Adrenal gland (tissue), 9 donors: ENCODE measurements at regions not wholly inside any gene's neighbourhood (a gene's known extent, or its start where the extent isn't known, plus 50 kb on each side); places are given as distances from the start of the nearest gene placed in this dataset.

Experiments used
- DNase-seq, 7 donors: peaks; one replicate each; pipeline ENCODE4 v3.0.0-alpha.2; 2019 to 2020
- H3K27ac ChIP-seq, 5 donors: fragments of 200-600 bp; sonication (generic) in 4 of 5; 1 replicate in 3 of 5; 2 replicates in 2 of 5; pipeline versions ENCODE4 v1.5.1 to v1.8.0; 2016 to 2020; ENCODE audit warnings: mild to moderate bottlenecking in 1 of 5
- H3K27me3 ChIP-seq: fragments of 200-600 bp; 2 replicates; pipeline ENCODE4 v1.8.0; 2021
- H3K36me3 ChIP-seq, 2 donors: fragments of 200-600 bp; replicated peaks in 1 of 2; 1 replicate in 1 of 2; 2 replicates in 1 of 2; pipeline versions ENCODE4 v1.5.1 to v1.8.0; 2018 to 2022
- H3K4me1 ChIP-seq, 2 donors: fragments of 200-600 bp; replicated peaks in 1 of 2; 1 replicate in 1 of 2; 2 replicates in 1 of 2; pipeline versions ENCODE4 v1.5.1 to v1.8.0; 2018 to 2021
- H3K4me3 ChIP-seq, 4 donors: fragments of 200-600 bp; sonication (generic) in 3 of 4; one replicate each; pipeline ENCODE4 v1.5.1; 2016 to 2018
- H3K9me3 ChIP-seq, 3 donors: fragments of 200-600 bp; sonication (generic) in 1 of 3; replicated peaks in 1 of 3; 1 replicate in 2 of 3; 2 replicates in 1 of 3; pipeline versions ENCODE4 v1.5.1 to v1.8.0; 2016 to 2021
- CTCF ChIP-seq, 6 experiments: fragments of 450-650 bp in 4 of 6; fragments of 200-600 bp in 2 of 6; sonication (generic) in 1 of 6; IDR thresholded peaks; 1 replicate in 5 of 6; 2 replicates in 1 of 6; pipeline versions ENCODE4 v1.5.1 to v1.8.0; 2016 to 2021; ENCODE audit warnings: antibody characterized with exemption in 6 of 6, mild to moderate bottlenecking in 2 of 6, moderate library complexity in 1 of 6
- POLR2A ChIP-seq, 2 donors: fragments of 450-650 bp; IDR thresholded peaks; one replicate each; pipeline ENCODE4 v1.6.1; 2017; ENCODE audit warnings: antibody characterized with exemption in 2 of 2, mild to moderate bottlenecking in 2 of 2, moderate library complexity in 1 of 2
- WGBS, 4 donors: extraction: QIAGEN DNeasy Blood & Tissue Kit in 2 of 4; methylation state at CpG; one replicate each; pipeline versions ENCODE4 v1.1.5 to v1.1.7; 2013 to 2017; 5-methylcytosine and 5-hydroxymethylcytosine counted together
- intact Hi-C, 2 donors: fragments of 100-400 bp; cut with DNase I; formaldehyde crosslinking; loops; one replicate each; pipeline versions ENCODE4 v1.14.1 to v1.15.0; 2022 to 2023
- donor health status: healthy with polysubstance abuse.
- donor health status: Bipolar disorder and iron deficiency.
- donor health status: DM: yes; HTN: yes; CAD: no.
- donor health status: DM: no; HTN: no; CAD: no.
- donor health status: DM: no; HTN: no; CAD: no.

- WGBS, 4 donors = 66 to 72% (median 68%) methylated on average over 8 to 9 of the region's 9 CpGs
- Histone ChIP-seq H3K36me3 (no peaks in the 10 kb centered on the region), H3K4me3 (no peak overlapping the region), H3K27me3 (no peaks in the 10 kb centered on the region), H3K27ac (no peak overlapping the region), H3K4me1 (no peaks in the 10 kb centered on the region), H3K9me3 (no peaks in the 10 kb centered on the region)
- intact Hi-C loops = no loop called here
- TF ChIP-seq POLR2A (IDR thresholded peaks at IDR 0.05) = no peak
- no peak for TF ChIP-seq CTCF (IDR thresholded peaks at IDR 0.05)
- DNase-seq = peak in 2 of 7 donors; percentile 14 to 61
Measured at GRCh38 chr9:28064241-28064815, 491.0 kb upstream of the C9orf72 start.

GRCh38 chr9:28073270-28073669 lies 500.0 kb upstream of the C9orf72 start:
- Histone ChIP-seq H3K4me3 (no peak overlapping the region), H3K27ac (no peak overlapping the region), H3K27me3 (no peaks in the 10 kb centered on the region), H3K9me3 (no peaks in the 10 kb centered on the region), H3K36me3 (no peaks in the 10 kb centered on the region), H3K4me1 (no peaks in the 10 kb centered on the region)
- peak; percentile 24 to 56 (median 36) for TF ChIP-seq CTCF (IDR thresholded peaks at IDR 0.05)
- no peak for TF ChIP-seq POLR2A (IDR thresholded peaks at IDR 0.05)
- whole genome bisulfite sequencing, 4 donors = 8 to 27% (median 15%) methylated on average over 1 of the region's 1 CpG
- intact Hi-C loops = loop anchor here in 1 of 2 donors (10.0 kb wide), 1 partner anchor 348 kb away; no protein-coding TSS in a partner anchor
- DNase-seq = peak in 6 of 7 donors; percentile 16 to 63 (median 26)

GRCh38 chr9:28079677-28080076 lies 506.4 kb upstream of the C9orf72 start:
- Histone ChIP-seq H3K4me3 (no peak overlapping the region), H3K4me1 (no peaks in the 10 kb centered on the region), H3K27ac (no peak overlapping the region), H3K27me3 (no peaks in the 10 kb centered on the region), H3K36me3 (no peaks in the 10 kb centered on the region), H3K9me3 (no peaks in the 10 kb centered on the region)
- no peak for DNase-seq
- intact Hi-C loops = loop anchor here in 1 of 2 donors (10.0 kb wide), 1 partner anchor 355 kb away; no protein-coding TSS in a partner anchor
- TF ChIP-seq CTCF (IDR thresholded peaks at IDR 0.05) (no peak), POLR2A (IDR thresholded peaks at IDR 0.05) (no peak)
- 81 to 91% (median 85%) methylated on average over 3 of the region's 3 CpGs for WGBS, 4 donors

- Histone ChIP-seq H3K4me1 (no peaks in the 10 kb centered on the region), H3K27ac (no peak overlapping the region), H3K27me3 (no peaks in the 10 kb centered on the region), H3K36me3 (no peaks in the 10 kb centered on the region), H3K4me3 (no peak overlapping the region), H3K9me3 (no peaks in the 10 kb centered on the region)
- no peak for TF ChIP-seq POLR2A (IDR thresholded peaks at IDR 0.05)
- intact Hi-C loops = no loop called here
- DNase-seq = no peak
- 56 to 73% (median 63%) methylated on average over 3 of the region's 3 CpGs for WGBS, 4 donors
Measured at GRCh38 chr9:28082671-28083070, 509.4 kb upstream of the C9orf72 start.

- intact Hi-C loops = no loop called here
- Histone ChIP-seq H3K4me3 (no peak overlapping the region), H3K27ac (no peak overlapping the region), H3K9me3 (no peaks in the 10 kb centered on the region), H3K36me3 (no peaks in the 10 kb centered on the region), H3K27me3 (no peaks in the 10 kb centered on the region), H3K4me1 (no peaks in the 10 kb centered on the region)
- TF ChIP-seq POLR2A (IDR thresholded peaks at IDR 0.05) (no peak), CTCF (IDR thresholded peaks at IDR 0.05) (no peak)
- no peak for DNase-seq
Measured at GRCh38 chr9:28086881-28087280, 513.6 kb upstream of the C9orf72 start.
